ENCODE measurements at regions not wholly inside any gene's neighbourhood (a gene's known extent, or its start where the extent isn't known, plus 50 kb on each side); places are given as distances from the start of the nearest gene placed in this dataset.

- DNase-seq (ENCODE audit: low read depth) = no peak
Observed at GRCh38 chr15:92315595-92316211, 78.0 kb upstream of the ST8SIA2 start.

GRCh38 chr15:92316586-92317295 is 76.9 kb upstream of the ST8SIA2 start:
- no peak for DNase-seq (ENCODE audit: low read depth)
- H3K4me3 ChIP-seq (ENCODE audit: control insufficient read depth, low read depth, low read length) = no peak overlapping the region
- no peak for TF ChIP-seq CTCF (IDR thresholded peaks at IDR 0.05; ENCODE audit: control insufficient read depth, insufficient read depth, low read depth, low read length, missing control alignments)

More at GRCh38 chr15:92315595-92316211, 78.0 kb upstream of the ST8SIA2 start:
- no peak overlapping the region for H3K4me3 ChIP-seq (ENCODE audit: control insufficient read depth, low read depth, low read length)
- TF ChIP-seq CTCF (IDR thresholded peaks at IDR 0.05; ENCODE audit: control insufficient read depth, insufficient read depth, low read depth, low read length, missing control alignments) = no peak

- no peak for TF ChIP-seq CTCF (IDR thresholded peaks at IDR 0.05; ENCODE audit: control insufficient read depth, insufficient read depth, low read depth, low read length, missing control alignments)
- H3K4me3 ChIP-seq (ENCODE audit: control insufficient read depth, low read depth, low read length) = no peak overlapping the region
- no peak for DNase-seq (ENCODE audit: low read depth)
Observed at GRCh38 chr15:92320012-92320699, 73.5 kb upstream of the ST8SIA2 start.

- H3K4me3 ChIP-seq (ENCODE audit: control insufficient read depth, low read depth, low read length) = no peak overlapping the region
- TF ChIP-seq CTCF (IDR thresholded peaks at IDR 0.05; ENCODE audit: control insufficient read depth, insufficient read depth, low read depth, low read length, missing control alignments) = no peak
- no peak for DNase-seq (ENCODE audit: low read depth)
Observed at GRCh38 chr15:92322566-92323355, 70.9 kb upstream of the ST8SIA2 start.

GRCh38 chr15:92323525-92323924 is 70.2 kb upstream of the ST8SIA2 start:
- no peak for TF ChIP-seq CTCF (IDR thresholded peaks at IDR 0.05; ENCODE audit: control insufficient read depth, insufficient read depth, low read depth, low read length, missing control alignments)
- no peak overlapping the region for H3K4me3 ChIP-seq (ENCODE audit: control insufficient read depth, low read depth, low read length)
- no peak for DNase-seq (ENCODE audit: low read depth)

Data from AG09309 (cell line).